OCI-LY7 (cell line): ENCODE measurements at regions not wholly inside any gene's neighbourhood (a gene's known extent, or its start where the extent isn't known, plus 50 kb on each side); places are given as distances from the start of the nearest gene placed in this dataset.

Source experiments
- BruUV-seq: library from RNA; stranded (reverse); fragments of 400-500 nt; replicated peaks from 2 replicates; lab custom pipeline; 2021; lab: Mats Ljungman, UMichigan
- CTCF ChIA-PET: fragments of 300-600 bp; sonication (Branson Sonifier 250); formaldehyde crosslinking; loops from one replicate; lab custom pipeline; 2022; ENCODE audit warnings: antibody characterized with exemption; ENCODE audit not compliant: unreplicated experiment; lab: Charles Lee
- POLR2A ChIA-PET: fragments of 300-600 bp; sonication (Branson Sonifier 250); formaldehyde crosslinking; loops from one replicate; lab custom pipeline; 2022; ENCODE audit warnings: antibody characterized with exemption; lab: Charles Lee
- DNase-seq: peaks from one replicate; pipeline ENCODE4 v3.0.0-alpha.2; 2015; ENCODE audit warnings: low spot score
- H2AFZ ChIP-seq: fragments of 200-600 bp; sonication (generic), shearing (Covaris generic); 2 replicates; pipeline ENCODE4 v1.6.1; 2014; ENCODE audit warnings: mild to moderate bottlenecking, antibody characterized with exemption, low read length, moderate library complexity
- H3K27ac ChIP-seq: fragments of 200-600 bp; sonication (generic); 2 replicates; pipeline ENCODE4 v1.5.1; 2014; ENCODE audit warnings: mixed run types, low read depth, mild to moderate bottlenecking, moderate library complexity, low read length, inconsistent platforms; ENCODE audit not compliant: poor library complexity, severe bottlenecking
- H3K36me3 ChIP-seq: fragments of 200-600 bp; sonication (generic); 2 replicates; pipeline ENCODE4 v1.6.1; 2014; ENCODE audit warnings: mild to moderate bottlenecking, antibody characterized with exemption, low read length, moderate library complexity, mixed read lengths; ENCODE audit not compliant: insufficient read depth
- H3K4me1 ChIP-seq: fragments of 200-600 bp; sonication (generic); 2 replicates; pipeline ENCODE4 v1.5.1; 2014; ENCODE audit warnings: mild to moderate bottlenecking, low read length; ENCODE audit not compliant: insufficient read depth, poor library complexity, severe bottlenecking
- H3K4me2 ChIP-seq: fragments of 200-600 bp; sonication (generic); 2 replicates; pipeline ENCODE4 v1.6.1; 2014; ENCODE audit warnings: mild to moderate bottlenecking, low read length
- H3K4me3 ChIP-seq: fragments of 200-600 bp; sonication (generic); 2 replicates; pipeline ENCODE4 v1.5.1; 2014; ENCODE audit warnings: mild to moderate bottlenecking, low read depth, low read length; ENCODE audit not compliant: poor library complexity, severe bottlenecking
- H3K79me2 ChIP-seq: fragments of 200-600 bp; sonication (generic); 2 replicates; pipeline ENCODE4 v1.6.1; 2016; ENCODE audit warnings: low read depth, mild to moderate bottlenecking, low read length, moderate library complexity, mixed read lengths; ENCODE audit not compliant: insufficient read depth
- H3K9me2 ChIP-seq: fragments of 200-600 bp; sonication (generic); 2 replicates; pipeline ENCODE4 v1.6.1; 2016; ENCODE audit warnings: mild to moderate bottlenecking, low read length, mixed read lengths; ENCODE audit not compliant: insufficient read depth
- H3K9me3 ChIP-seq: fragments of 200-600 bp; sonication (generic); 2 replicates; pipeline ENCODE4 v1.6.1; 2014; ENCODE audit warnings: mild to moderate bottlenecking, mixed run types, low read length, mixed read lengths
- H4K20me1 ChIP-seq: fragments of 200-600 bp; sonication (generic); 2 replicates; pipeline ENCODE4 v1.6.1; 2014; ENCODE audit warnings: mild to moderate bottlenecking, antibody characterized with exemption, low read length, moderate library complexity, mixed read lengths; ENCODE audit not compliant: insufficient read depth
- CTCF ChIP-seq: fragments of 200-600 bp; sonication (generic); conservative IDR thresholded peaks from 2 replicates; pipeline ENCODE4 v1.5.1; 2014; ENCODE audit warnings: mild to moderate bottlenecking, antibody characterized with exemption, low read length, moderate library complexity, mixed read lengths
- EZH2phosphoT487 ChIP-seq: fragments of 200-600 bp; sonication (generic); IDR thresholded peaks from 2 replicates; pipeline ENCODE4 v1.6.1; 2018; ENCODE audit warnings: low read depth, borderline replicate concordance, mild to moderate bottlenecking, mixed run types, antibody characterized with exemption, low read length, moderate library complexity, mixed read lengths
- intact Hi-C: fragments of 100-400 bp; cut with micrococcal nuclease; formaldehyde crosslinking; loops from one replicate; pipeline ENCODE4 v1.10.0; 2022; ENCODE audit not compliant: unreplicated experiment

- intact Hi-C loops = no loop called here
- Histone ChIP-seq H3K4me2 (no peak overlapping the region), H3K27ac (no peak overlapping the region), H3K36me3 (no peaks in the 10 kb centered on the region), H3K9me2 (no peaks in the 10 kb centered on the region), H2AFZ (no peak overlapping the region; the same call in 1 of the 2 replicates), H3K9me3 (no peaks in the 10 kb centered on the region), H3K79me2 (no peaks in the 10 kb centered on the region), H3K4me3 (no peak overlapping the region), H4K20me1 (no peaks in the 10 kb centered on the region), H3K4me1 (peaks cover 16% of the 10 kb centered on the region)
- no TSS peak for BruUV-seq
- DNase-seq = no peak
- ChIA-PET CTCF (no interaction called here), POLR2A (no interaction called here)
- no peak for TF ChIP-seq CTCF
- no peak for TF ChIP-seq EZH2phosphoT487
These were observed 54.1 kb upstream of the CHD6 start for GRCh38 chr20:41672282-41672681.

- Histone ChIP-seq H2AFZ (no peak overlapping the region), H3K4me2 (no peak overlapping the region), H3K4me1 (peaks cover 16% of the 10 kb centered on the region), H3K36me3 (no peaks in the 10 kb centered on the region), H3K27ac (no peak overlapping the region), H3K9me2 (no peaks in the 10 kb centered on the region), H3K4me3 (no peak overlapping the region), H3K79me2 (no peaks in the 10 kb centered on the region), H4K20me1 (no peaks in the 10 kb centered on the region), H3K9me3 (no peaks in the 10 kb centered on the region)
- intact Hi-C loops = no loop called here
- no TSS peak for BruUV-seq
- ChIA-PET CTCF (no interaction called here), POLR2A (interaction anchor here (0.7 kb wide), 1 partner anchor 19 kb away, joined by 4 read pairs; no protein-coding TSS in a partner anchor)
- TF ChIP-seq EZH2phosphoT487 = no peak
- TF ChIP-seq CTCF = no peak
- no peak for DNase-seq
These were observed 53.0 kb upstream of the CHD6 start for GRCh38 chr20:41671143-41671542.

GRCh38 chr20:41670631-41671030, 52.5 kb upstream of the CHD6 start:
- Histone ChIP-seq H2AFZ (no peak overlapping the region), H4K20me1 (no peaks in the 10 kb centered on the region), H3K36me3 (no peaks in the 10 kb centered on the region), H3K9me3 (no peaks in the 10 kb centered on the region), H3K4me2 (no peak overlapping the region), H3K27ac (no peak overlapping the region), H3K4me3 (no peak overlapping the region), H3K79me2 (no peaks in the 10 kb centered on the region), H3K9me2 (no peaks in the 10 kb centered on the region), H3K4me1 (peaks cover 16% of the 10 kb centered on the region)
- no peak for TF ChIP-seq CTCF
- POLR2A ChIA-PET = no interaction called here
- intact Hi-C loops = no loop called here
- CTCF ChIA-PET = no interaction called here
- BruUV-seq = no TSS peak
- no peak for DNase-seq
